HepG2 (cell line): ENCODE measurements at regions not wholly inside any gene's neighbourhood (a gene's known extent, or its start where the extent isn't known, plus 50 kb on each side); places are given as distances from the start of the nearest gene placed in this dataset.

Source experiments
- ATAC-seq: fragments of 200-7000 bp; cut with Tn5 transposase; 3 replicates; pipeline ENCODE4 v1.9.1; 2020; ENCODE audit warnings: mild to moderate bottlenecking, moderate library complexity
- BruUV-seq: library from RNA; stranded (reverse); fragments of 400-500 nt; replicated peaks from 2 replicates; lab custom pipeline; 2021; lab: Mats Ljungman, UMichigan
- CTCF ChIA-PET: fragments of 300-600 bp; formaldehyde crosslinking; extraction: SDS; loops from one replicate; lab custom pipeline; 2021; ENCODE audit warnings: low total read pairs, inconsistent platforms, low intra/inter-chr PET ratio; lab: Yijun Ruan, JAX
- POLR2A ChIA-PET: fragments of 350-600 bp; sonication (Branson Sonifier 250); formaldehyde crosslinking; loops from one replicate; lab custom pipeline; 2020; ENCODE audit warnings: antibody characterized with exemption, inconsistent platforms; lab: Yijun Ruan, JAX
- DNase-seq: peaks from one replicate; pipeline ENCODE4 v3.0.0-alpha.2; 2015; ENCODE audit warnings: low spot score
- FAIRE-seq: peaks from 3 replicates; lab custom pipeline; 2011; peaks lifted over from hg19 to GRCh38; lab: Jason Lieb, UNC
- H2AFZ ChIP-seq: one replicate; pipeline ENCODE4 v1.6.1; 2011; ENCODE audit warnings: low read length, inconsistent platforms
- H3K27ac ChIP-seq: fragments of 300-600 bp; 3 replicates; pipeline ENCODE4 v1.8.0; 2011; ENCODE audit warnings: mixed run types, mild to moderate bottlenecking, mixed read lengths, low read length, inconsistent platforms; ENCODE audit not compliant: insufficient read depth; ENCODE audit errors: extremely low read length
- H3K27me3 ChIP-seq, 2 experiments: fragments of 200-600 bp in 1 of 2; 2 replicates in 1 of 2; 3 replicates in 1 of 2; pipeline versions ENCODE4 v1.6.0 to v1.8.0; 2011; ENCODE audit warnings: low read length in 2 of 2, mild to moderate bottlenecking in 2 of 2, moderate library complexity in 2 of 2, inconsistent platforms in 1 of 2; ENCODE audit not compliant: insufficient read depth in 2 of 2, control insufficient read depth in 1 of 2
- H3K36me3 ChIP-seq, 2 experiments: fragments of 200-600 bp in 1 of 2; replicated peaks in 1 of 2; 2 replicates in 1 of 2; 3 replicates in 1 of 2; pipeline versions ENCODE4 v1.5.1 to v1.8.0; 2011; ENCODE audit warnings: low read length in 2 of 2, inconsistent platforms in 1 of 2; ENCODE audit not compliant: insufficient read depth in 2 of 2, control insufficient read depth in 1 of 2
- H3K4me1 ChIP-seq: 2 replicates; pipeline ENCODE4 v1.5.1; 2012; ENCODE audit warnings: low read length, inconsistent platforms; ENCODE audit not compliant: insufficient read depth
- H3K4me2 ChIP-seq: 2 replicates; pipeline ENCODE4 v1.6.0; 2011; ENCODE audit warnings: low read depth, low read length, inconsistent platforms
- H3K4me3 ChIP-seq, 3 experiments: fragments of 200-600 bp in 1 of 3; sonication (generic), shearing (Covaris generic) in 1 of 3; replicated peaks in 1 of 3; 2 replicates each; pipeline ENCODE4 v1.5.1; 2011 to 2016; ENCODE audit warnings: low read length in 3 of 3, inconsistent platforms in 2 of 3, low read depth in 2 of 3, mild to moderate bottlenecking in 2 of 3, control low read depth in 1 of 3, mixed read lengths in 1 of 3; ENCODE audit not compliant: insufficient read depth in 1 of 3
- H3K79me2 ChIP-seq: one replicate; pipeline ENCODE4 v1.6.1; 2011; ENCODE audit warnings: low read length, inconsistent platforms; ENCODE audit not compliant: insufficient read depth
- H3K9ac ChIP-seq: 2 replicates; pipeline ENCODE4 v1.6.0; 2011; ENCODE audit warnings: mild to moderate bottlenecking, low read depth, low read length, inconsistent platforms; ENCODE audit not compliant: insufficient read depth
- H3K9me3 ChIP-seq: 2 replicates; pipeline ENCODE4 v1.5.1; 2012; ENCODE audit warnings: mild to moderate bottlenecking, low read length
- H4K20me1 ChIP-seq: 2 replicates; pipeline ENCODE4 v1.6.0; 2011; ENCODE audit warnings: inconsistent platforms, mild to moderate bottlenecking, low read length, moderate library complexity; ENCODE audit not compliant: insufficient read depth
- CEBPZ ChIP-seq: IDR thresholded peaks from 2 replicates; pipeline ENCODE4 v1.6.1; 2012; ENCODE audit warnings: low read length, improper control_type of control experiment
- FOSL2 ChIP-seq: sonication (generic); formaldehyde crosslinking; IDR thresholded peaks from 2 replicates; pipeline ENCODE4 v1.4.0; 2020; ENCODE audit warnings: missing genetic modification reagents
- FOXC1 ChIP-seq: sonication (generic); formaldehyde crosslinking; IDR thresholded peaks from 2 replicates; pipeline ENCODE4 v1.8.0; 2022; ENCODE audit warnings: mild to moderate bottlenecking, missing genetic modification reagents, borderline replicate concordance
- FOXP1 ChIP-seq, 2 experiments: fragments of 450-650 bp in 1 of 2; IDR thresholded peaks; 2 replicates each; pipeline ENCODE4 v1.6.1; 2017 to 2018; ENCODE audit warnings: antibody characterized with exemption in 1 of 2
- HCFC1 ChIP-seq: fragments of 150-350 bp; IDR thresholded peaks from 2 replicates; pipeline ENCODE4 v1.6.1; 2014; ENCODE audit warnings: low read depth, low read length
- IRX3 ChIP-seq: sonication (generic); formaldehyde crosslinking; IDR thresholded peaks from 2 replicates; pipeline ENCODE4 v1.8.1; 2023; ENCODE audit warnings: mild to moderate bottlenecking, low read depth, missing genetic modification reagents, borderline replicate concordance
- ISX ChIP-seq: sonication (generic); formaldehyde crosslinking; conservative IDR thresholded peaks from 2 replicates; pipeline ENCODE4 v1.5.0; 2020; ENCODE audit warnings: missing genetic modification reagents
- JUN ChIP-seq: sonication (generic); formaldehyde crosslinking; IDR thresholded peaks from 2 replicates; pipeline ENCODE4 v1.4.0; 2020; ENCODE audit warnings: mild to moderate bottlenecking, missing genetic modification reagents
- NPAS2 ChIP-seq: sonication (generic); formaldehyde crosslinking; IDR thresholded peaks from 2 replicates; pipeline ENCODE4 v1.8.0; 2022; ENCODE audit warnings: mild to moderate bottlenecking, missing genetic modification reagents, borderline replicate concordance
- NR0B2 ChIP-seq: sonication (generic); formaldehyde crosslinking; IDR thresholded peaks from 2 replicates; pipeline ENCODE4 v1.4.0; 2020; ENCODE audit warnings: mild to moderate bottlenecking, missing genetic modification reagents
- NR1H2 ChIP-seq: sonication (generic); formaldehyde crosslinking; IDR thresholded peaks from 2 replicates; pipeline ENCODE4 v1.8.1; 2022; ENCODE audit warnings: low read depth, missing genetic modification reagents, borderline replicate concordance
- NR2C2 ChIP-seq: sonication (generic); formaldehyde crosslinking; IDR thresholded peaks from 2 replicates; pipeline ENCODE4 v1.4.0; 2020; ENCODE audit warnings: missing genetic modification reagents, mild to moderate bottlenecking, moderate library complexity, borderline replicate concordance
- RFXAP ChIP-seq: sonication (generic); formaldehyde crosslinking; IDR thresholded peaks from 2 replicates; pipeline ENCODE4 v1.4.0; 2020; ENCODE audit warnings: missing genetic modification reagents, borderline replicate concordance
- SETDB1 ChIP-seq: sonication (generic); formaldehyde crosslinking; IDR thresholded peaks from 2 replicates; pipeline ENCODE4 v1.5.1; 2020; ENCODE audit warnings: missing genetic modification reagents, mild to moderate bottlenecking, borderline replicate concordance
- SIN3B ChIP-seq: fragments of 150-350 bp; IDR thresholded peaks from 2 replicates; pipeline ENCODE4 v1.6.1; 2014; ENCODE audit warnings: low read length
- TAF1 ChIP-seq: sonication (generic); formaldehyde crosslinking; IDR thresholded peaks from 2 replicates; pipeline ENCODE4 v1.4.0; 2020; ENCODE audit warnings: missing genetic modification reagents
- TBL1XR1 ChIP-seq: fragments of 150-350 bp; IDR thresholded peaks from 2 replicates; pipeline ENCODE4 v1.6.1; 2014; ENCODE audit warnings: borderline replicate concordance, low read length; ENCODE audit not compliant: partially characterized antibody
- ZNF552 ChIP-seq: sonication (generic); formaldehyde crosslinking; IDR thresholded peaks from 2 replicates; pipeline ENCODE4 v1.9.0; 2022; ENCODE audit warnings: missing genetic modification reagents, mild to moderate bottlenecking, borderline replicate concordance
- ZNF781 ChIP-seq: sonication (generic); formaldehyde crosslinking; IDR thresholded peaks from 2 replicates; pipeline ENCODE4 v1.5.1; 2020; ENCODE audit warnings: borderline replicate concordance, mild to moderate bottlenecking, missing genetic modification reagents; ENCODE audit errors: not compliant biosample characterization
- WGBS: methylation state at CpG from one replicate; pipeline ENCODE4 v1.1.6; 2017; ENCODE audit warnings: low lambda C conversion rate; 5-methylcytosine and 5-hydroxymethylcytosine counted together
- in situ Hi-C: cut with HindIII; loops from 2 replicates; pipeline ENCODE4 v1.10.0; 2017; ENCODE audit warnings: low pct_unique_long_range_greater_than_20kb; ENCODE audit not compliant: extremely low pct_ligation_motif_present
- intact Hi-C: fragments of 100-400 bp; cut with micrococcal nuclease; formaldehyde crosslinking; loops from one replicate; pipeline ENCODE4 v1.10.0; 2022; ENCODE audit not compliant: unreplicated experiment

GRCh38 chr3:44130249-44130648 is 111.4 kb upstream of the TOPAZ1 start:
- H3K9ac ChIP-seq, result no peak overlapping the region
- no peaks in the 10 kb centered on the region for H3K9me3 ChIP-seq
- CTCF ChIA-PET, result no interaction called here
- H3K4me3 ChIP-seq, result no peak overlapping the region
- TF ChIP-seq HCFC1 (no peak), TAF1 (no peak), SIN3B (no peak), FOXP1 (IDR thresholded peaks at IDR 0.05) (no peak), FOXP1 (CRISPR knock-in tag; IDR thresholded peaks at IDR 0.05) (no peak), TBL1XR1 (no peak), ZNF781 (CRISPR knock-in tag) (no peak), NR0B2 (CRISPR knock-in tag) (no peak), FOXC1 (CRISPR knock-in tag) (no peak), CEBPZ (no peak), NPAS2 (CRISPR knock-in tag) (no peak), IRX3 (CRISPR knock-in tag) (no peak), JUN (CRISPR knock-in tag) (no peak), NR1H2 (CRISPR knock-in tag) (no peak), RFXAP (no peak), ZNF552 (CRISPR knock-in tag) (no peak), FOSL2 (CRISPR knock-in tag) (no peak), NR2C2 (CRISPR knock-in tag) (no peak), SETDB1 (CRISPR knock-in tag) (no peak), ISX (no peak)
- TF ChIP-seq, all 625 proteins: peak for 0
- Histone ChIP-seq H3K36me3 (no peaks in the 10 kb centered on the region), H3K4me2 (no peak overlapping the region), H3K4me1 (no peaks in the 10 kb centered on the region), H3K27me3 (no peaks in the 10 kb centered on the region; a peak in 2 of 5 replicates), H4K20me1 (no peaks in the 10 kb centered on the region), H2AFZ (no peak overlapping the region), H3K79me2 (no peaks in the 10 kb centered on the region), H3K27ac (no peak overlapping the region)
- DNase-seq (no peak), FAIRE-seq (no peak), ATAC-seq (no peak)
- in situ Hi-C loops, result no loop called here
- POLR2A ChIA-PET, result no interaction called here
- intact Hi-C loops, result no loop called here
- no TSS peak for BruUV-seq
- no CpG with 5 or more reads among the region's 4 CpGs for WGBS
